Gastroesophageal sphincter (tissue), 3 donors: ENCODE measurements at regions not wholly inside any gene's neighbourhood (a gene's known extent, or its start where the extent isn't known, plus 50 kb on each side); places are given as distances from the start of the nearest gene placed in this dataset.

Experiments
- POLR2A ChIP-seq, 2 donors: fragments of 450-650 bp; IDR thresholded peaks; one replicate each; pipeline ENCODE4 v1.6.1; 2017; ENCODE audit warnings: antibody characterized with exemption in 2 of 2, mild to moderate bottlenecking in 2 of 2, moderate library complexity in 1 of 2
- TF ChIP-seq, protein P1 (sequence below), 4 experiments: fragments of 200-600 bp in 2 of 4; fragments of 450-650 bp in 2 of 4; sonication (generic) in 1 of 4; IDR thresholded peaks; one replicate each; pipeline ENCODE4 v1.5.1; 2017 to 2019; ENCODE audit warnings: antibody characterized with exemption in 4 of 4, mild to moderate bottlenecking in 2 of 4, moderate library complexity in 2 of 4

DNA sequence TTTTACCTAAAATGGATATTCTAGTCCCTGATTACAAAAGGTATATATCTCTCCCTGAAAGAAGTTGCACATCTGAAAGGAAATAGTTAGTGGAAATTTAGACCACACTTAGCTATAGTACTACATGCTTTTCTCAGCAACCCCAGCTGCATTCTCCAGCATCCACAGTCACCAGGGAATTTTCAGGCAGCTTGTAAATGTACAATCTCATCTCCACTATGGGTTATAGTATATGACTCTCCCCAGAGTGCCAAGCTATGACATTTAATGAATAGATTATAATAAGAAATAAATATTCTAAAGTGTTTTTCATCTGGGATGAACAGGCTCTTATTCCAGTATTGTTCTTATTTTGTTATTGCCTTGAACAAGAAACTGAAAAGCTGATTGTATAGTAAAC lies 197.6 kb upstream of the HNRNPA3 start:
- TF ChIP-seq, protein P1, sequence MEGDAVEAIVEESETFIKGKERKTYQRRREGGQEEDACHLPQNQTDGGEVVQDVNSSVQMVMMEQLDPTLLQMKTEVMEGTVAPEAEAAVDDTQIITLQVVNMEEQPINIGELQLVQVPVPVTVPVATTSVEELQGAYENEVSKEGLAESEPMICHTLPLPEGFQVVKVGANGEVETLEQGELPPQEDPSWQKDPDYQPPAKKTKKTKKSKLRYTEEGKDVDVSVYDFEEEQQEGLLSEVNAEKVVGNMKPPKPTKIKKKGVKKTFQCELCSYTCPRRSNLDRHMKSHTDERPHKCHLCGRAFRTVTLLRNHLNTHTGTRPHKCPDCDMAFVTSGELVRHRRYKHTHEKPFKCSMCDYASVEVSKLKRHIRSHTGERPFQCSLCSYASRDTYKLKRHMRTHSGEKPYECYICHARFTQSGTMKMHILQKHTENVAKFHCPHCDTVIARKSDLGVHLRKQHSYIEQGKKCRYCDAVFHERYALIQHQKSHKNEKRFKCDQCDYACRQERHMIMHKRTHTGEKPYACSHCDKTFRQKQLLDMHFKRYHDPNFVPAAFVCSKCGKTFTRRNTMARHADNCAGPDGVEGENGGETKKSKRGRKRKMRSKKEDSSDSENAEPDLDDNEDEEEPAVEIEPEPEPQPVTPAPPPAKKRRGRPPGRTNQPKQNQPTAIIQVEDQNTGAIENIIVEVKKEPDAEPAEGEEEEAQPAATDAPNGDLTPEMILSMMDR (IDR thresholded peaks at IDR 0.05) = no peak
- no peak for TF ChIP-seq POLR2A (IDR thresholded peaks at IDR 0.05)
